Sigmoid colon (tissue), 4 donors: ENCODE measurements at regions not wholly inside any gene's neighbourhood (a gene's known extent, or its start where the extent isn't known, plus 50 kb on each side); places are given as distances from the start of the nearest gene placed in this dataset.

Source experiments
- POLR2AphosphoS5 ChIP-seq, 4 donors: sonication (generic); formaldehyde crosslinking; IDR thresholded peaks; one replicate each; pipeline ENCODE4 v1.6.1; 2017; ENCODE audit warnings: antibody characterized with exemption in 4 of 4
- TF ChIP-seq, protein P1 (sequence below), 4 experiments: fragments of 450-650 bp in 3 of 4; fragments of 200-600 bp in 1 of 4; IDR thresholded peaks; one replicate each; pipeline ENCODE4 v1.5.1; 2016 to 2019; ENCODE audit warnings: antibody characterized with exemption in 4 of 4, mild to moderate bottlenecking in 3 of 4, moderate library complexity in 2 of 4

DNA sequence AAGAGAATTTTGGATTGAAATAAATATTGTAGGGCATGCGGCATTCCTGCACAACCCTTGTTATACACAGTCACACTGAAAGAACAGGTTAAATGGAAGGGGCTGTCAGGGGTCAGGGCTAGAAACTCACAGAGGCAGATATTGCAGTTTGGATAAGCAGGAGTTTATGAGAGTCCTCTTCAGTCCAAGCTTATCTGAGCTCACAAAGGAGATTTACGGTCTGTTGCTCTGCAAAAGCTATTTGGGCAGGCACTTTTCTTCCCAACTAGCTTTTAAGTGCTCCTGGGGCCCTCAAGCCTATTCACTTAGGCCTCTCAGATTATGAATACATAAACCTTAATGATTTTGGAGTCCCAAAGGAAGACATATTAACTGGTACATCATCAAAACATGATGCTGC is 156.2 kb downstream of the SOX4 start:
- TF ChIP-seq, protein P1, sequence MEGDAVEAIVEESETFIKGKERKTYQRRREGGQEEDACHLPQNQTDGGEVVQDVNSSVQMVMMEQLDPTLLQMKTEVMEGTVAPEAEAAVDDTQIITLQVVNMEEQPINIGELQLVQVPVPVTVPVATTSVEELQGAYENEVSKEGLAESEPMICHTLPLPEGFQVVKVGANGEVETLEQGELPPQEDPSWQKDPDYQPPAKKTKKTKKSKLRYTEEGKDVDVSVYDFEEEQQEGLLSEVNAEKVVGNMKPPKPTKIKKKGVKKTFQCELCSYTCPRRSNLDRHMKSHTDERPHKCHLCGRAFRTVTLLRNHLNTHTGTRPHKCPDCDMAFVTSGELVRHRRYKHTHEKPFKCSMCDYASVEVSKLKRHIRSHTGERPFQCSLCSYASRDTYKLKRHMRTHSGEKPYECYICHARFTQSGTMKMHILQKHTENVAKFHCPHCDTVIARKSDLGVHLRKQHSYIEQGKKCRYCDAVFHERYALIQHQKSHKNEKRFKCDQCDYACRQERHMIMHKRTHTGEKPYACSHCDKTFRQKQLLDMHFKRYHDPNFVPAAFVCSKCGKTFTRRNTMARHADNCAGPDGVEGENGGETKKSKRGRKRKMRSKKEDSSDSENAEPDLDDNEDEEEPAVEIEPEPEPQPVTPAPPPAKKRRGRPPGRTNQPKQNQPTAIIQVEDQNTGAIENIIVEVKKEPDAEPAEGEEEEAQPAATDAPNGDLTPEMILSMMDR (IDR thresholded peaks at IDR 0.05): no peak
- no peak for TF ChIP-seq POLR2AphosphoS5 (IDR thresholded peaks at IDR 0.05)
